ENCODE measurements at regions not wholly inside any gene's neighbourhood (a gene's known extent, or its start where the extent isn't known, plus 50 kb on each side); places are given as distances from the start of the nearest gene placed in this dataset.

DNA sequence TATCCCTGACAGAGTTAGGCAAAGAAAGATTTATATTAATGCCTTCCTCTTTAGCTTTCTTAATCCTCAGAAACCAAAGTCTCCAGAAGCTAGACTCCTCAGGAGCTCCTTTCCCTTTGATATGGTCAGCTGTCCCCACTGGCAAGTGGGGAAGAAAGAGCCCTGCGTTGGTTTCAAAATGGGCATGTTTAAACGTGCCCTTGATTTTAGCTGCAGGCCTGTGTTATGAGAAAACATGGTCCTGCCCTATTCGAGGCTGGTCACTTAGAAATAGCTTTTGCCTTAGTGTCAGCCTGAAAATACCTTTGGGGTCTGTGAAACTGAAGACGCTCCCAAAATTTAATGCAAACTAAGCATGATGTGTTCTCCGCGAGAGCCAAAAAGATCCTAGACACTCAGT lies 135.5 kb upstream of the RARB start:
- Histone ChIP-seq H3K27ac (no peak overlapping the region), H3K36me3 (ENCODE audit: insufficient read depth) (no peaks in the 10 kb centered on the region), H3K9ac (no peak overlapping the region), H2AFZ (ENCODE audit: low read depth) (no peak overlapping the region), H3K79me2 (ENCODE audit: insufficient read depth, low read depth) (no peaks in the 10 kb centered on the region), H4K20me1 (ENCODE audit: insufficient read depth) (no peaks in the 10 kb centered on the region), H3K4me2 (no peak overlapping the region), H3K4me3 (IDR thresholded peaks at IDR 0.05; ENCODE audit: insufficient read depth, low read depth, low read length) (no peak overlapping the region), H3K27me3 (ENCODE audit: insufficient read depth, low read depth) (no peaks in the 10 kb centered on the region), H3K4me1 (ENCODE audit: low read depth, poor library complexity, severe bottlenecking) (no peaks in the 10 kb centered on the region)
- TF ChIP-seq, protein P1, sequence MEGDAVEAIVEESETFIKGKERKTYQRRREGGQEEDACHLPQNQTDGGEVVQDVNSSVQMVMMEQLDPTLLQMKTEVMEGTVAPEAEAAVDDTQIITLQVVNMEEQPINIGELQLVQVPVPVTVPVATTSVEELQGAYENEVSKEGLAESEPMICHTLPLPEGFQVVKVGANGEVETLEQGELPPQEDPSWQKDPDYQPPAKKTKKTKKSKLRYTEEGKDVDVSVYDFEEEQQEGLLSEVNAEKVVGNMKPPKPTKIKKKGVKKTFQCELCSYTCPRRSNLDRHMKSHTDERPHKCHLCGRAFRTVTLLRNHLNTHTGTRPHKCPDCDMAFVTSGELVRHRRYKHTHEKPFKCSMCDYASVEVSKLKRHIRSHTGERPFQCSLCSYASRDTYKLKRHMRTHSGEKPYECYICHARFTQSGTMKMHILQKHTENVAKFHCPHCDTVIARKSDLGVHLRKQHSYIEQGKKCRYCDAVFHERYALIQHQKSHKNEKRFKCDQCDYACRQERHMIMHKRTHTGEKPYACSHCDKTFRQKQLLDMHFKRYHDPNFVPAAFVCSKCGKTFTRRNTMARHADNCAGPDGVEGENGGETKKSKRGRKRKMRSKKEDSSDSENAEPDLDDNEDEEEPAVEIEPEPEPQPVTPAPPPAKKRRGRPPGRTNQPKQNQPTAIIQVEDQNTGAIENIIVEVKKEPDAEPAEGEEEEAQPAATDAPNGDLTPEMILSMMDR (conservative IDR thresholded peaks at IDR 0.05; ENCODE audit: low read depth, low read length) = no peak

GRCh38 chr3:25293736-25294135 lies 134.3 kb upstream of the RARB start:
- H2AFZ ChIP-seq (ENCODE audit: low read depth) = no peak overlapping the region
- no peaks in the 10 kb centered on the region for H3K79me2 ChIP-seq (ENCODE audit: insufficient read depth, low read depth)
- no peaks in the 10 kb centered on the region for H3K4me1 ChIP-seq (ENCODE audit: low read depth, poor library complexity, severe bottlenecking)
- TF ChIP-seq, protein P1 (conservative IDR thresholded peaks at IDR 0.05; ENCODE audit: low read depth, low read length) = no peak
- no peaks in the 10 kb centered on the region for H3K27me3 ChIP-seq (ENCODE audit: insufficient read depth, low read depth)
- H3K9ac ChIP-seq = no peak overlapping the region
- no peaks in the 10 kb centered on the region for H4K20me1 ChIP-seq (ENCODE audit: insufficient read depth)
- no peak overlapping the region for H3K4me3 ChIP-seq (IDR thresholded peaks at IDR 0.05; ENCODE audit: insufficient read depth, low read depth, low read length)
- H3K36me3 ChIP-seq (ENCODE audit: insufficient read depth) = no peaks in the 10 kb centered on the region
- H3K4me2 ChIP-seq = no peak overlapping the region
- H3K27ac ChIP-seq = no peak overlapping the region

- no peaks in the 10 kb centered on the region for H3K36me3 ChIP-seq (ENCODE audit: insufficient read depth)
- TF ChIP-seq, protein P1 (conservative IDR thresholded peaks at IDR 0.05; ENCODE audit: low read depth, low read length) = no peak
- H3K4me1 ChIP-seq (ENCODE audit: low read depth, poor library complexity, severe bottlenecking) = no peaks in the 10 kb centered on the region
- no peak overlapping the region for H3K27ac ChIP-seq
- no peak overlapping the region for H2AFZ ChIP-seq (ENCODE audit: low read depth)
- H3K27me3 ChIP-seq (ENCODE audit: insufficient read depth, low read depth) = no peaks in the 10 kb centered on the region
- no peak overlapping the region for H3K4me3 ChIP-seq (IDR thresholded peaks at IDR 0.05; ENCODE audit: insufficient read depth, low read depth, low read length)
- no peaks in the 10 kb centered on the region for H3K79me2 ChIP-seq (ENCODE audit: insufficient read depth, low read depth)
- no peaks in the 10 kb centered on the region for H4K20me1 ChIP-seq (ENCODE audit: insufficient read depth)
- H3K4me2 ChIP-seq = no peak overlapping the region
- H3K9ac ChIP-seq = no peak overlapping the region
These were observed 133.8 kb upstream of the RARB start for GRCh38 chr3:25294169-25294805.

GRCh38 chr3:25297667-25298585 lies 130.1 kb upstream of the RARB start:
- no peak overlapping the region for H2AFZ ChIP-seq (ENCODE audit: low read depth)
- no peaks in the 10 kb centered on the region for H3K27me3 ChIP-seq (ENCODE audit: insufficient read depth, low read depth)
- H4K20me1 ChIP-seq (ENCODE audit: insufficient read depth) = no peaks in the 10 kb centered on the region
- H3K4me3 ChIP-seq (IDR thresholded peaks at IDR 0.05; ENCODE audit: insufficient read depth, low read depth, low read length) = no peak overlapping the region
- H3K36me3 ChIP-seq (ENCODE audit: insufficient read depth) = no peaks in the 10 kb centered on the region
- H3K27ac ChIP-seq = no peak overlapping the region
- H3K4me1 ChIP-seq (ENCODE audit: low read depth, poor library complexity, severe bottlenecking) = no peaks in the 10 kb centered on the region
- no peaks in the 10 kb centered on the region for H3K79me2 ChIP-seq (ENCODE audit: insufficient read depth, low read depth)
- TF ChIP-seq, protein P1 (conservative IDR thresholded peaks at IDR 0.05; ENCODE audit: low read depth, low read length) = no peak
- H3K4me2 ChIP-seq = no peak overlapping the region
- no peak overlapping the region for H3K9ac ChIP-seq

Measured in KMS-11 (cell line).